LNCaP clone FGC (cell line): ENCODE measurements at regions not wholly inside any gene's neighbourhood (a gene's known extent, or its start where the extent isn't known, plus 50 kb on each side); places are given as distances from the start of the nearest gene placed in this dataset.
"Not testable (repeated sequence)": the region's sequence is repeated elsewhere in the genome, so short reads cannot be mapped to it uniquely, and the experiment has no call there.

Experiments
- DNase-seq: peaks from one replicate; pipeline ENCODE4 v3.0.0-alpha.2; 2011; ENCODE audit warnings: low read depth
- H3K4me3 ChIP-seq: 2 replicates; pipeline ENCODE4 v1.5.1; 2011; ENCODE audit warnings: mild to moderate bottlenecking, low read depth, low read length, control low read depth
- TF ChIP-seq, protein P1 (sequence below): IDR thresholded peaks from 2 replicates; pipeline ENCODE4 v1.5.1; 2012; ENCODE audit warnings: mild to moderate bottlenecking; ENCODE audit not compliant: control insufficient read depth, insufficient read depth; ENCODE audit errors: extremely low read depth

- H3K4me3 ChIP-seq, result no peak overlapping the region
- TF ChIP-seq, protein P1, sequence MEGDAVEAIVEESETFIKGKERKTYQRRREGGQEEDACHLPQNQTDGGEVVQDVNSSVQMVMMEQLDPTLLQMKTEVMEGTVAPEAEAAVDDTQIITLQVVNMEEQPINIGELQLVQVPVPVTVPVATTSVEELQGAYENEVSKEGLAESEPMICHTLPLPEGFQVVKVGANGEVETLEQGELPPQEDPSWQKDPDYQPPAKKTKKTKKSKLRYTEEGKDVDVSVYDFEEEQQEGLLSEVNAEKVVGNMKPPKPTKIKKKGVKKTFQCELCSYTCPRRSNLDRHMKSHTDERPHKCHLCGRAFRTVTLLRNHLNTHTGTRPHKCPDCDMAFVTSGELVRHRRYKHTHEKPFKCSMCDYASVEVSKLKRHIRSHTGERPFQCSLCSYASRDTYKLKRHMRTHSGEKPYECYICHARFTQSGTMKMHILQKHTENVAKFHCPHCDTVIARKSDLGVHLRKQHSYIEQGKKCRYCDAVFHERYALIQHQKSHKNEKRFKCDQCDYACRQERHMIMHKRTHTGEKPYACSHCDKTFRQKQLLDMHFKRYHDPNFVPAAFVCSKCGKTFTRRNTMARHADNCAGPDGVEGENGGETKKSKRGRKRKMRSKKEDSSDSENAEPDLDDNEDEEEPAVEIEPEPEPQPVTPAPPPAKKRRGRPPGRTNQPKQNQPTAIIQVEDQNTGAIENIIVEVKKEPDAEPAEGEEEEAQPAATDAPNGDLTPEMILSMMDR, result no peak
- no peak for DNase-seq
These were observed 322.9 kb upstream of the NRP1 start for GRCh38 chr10:33657154-33657908.

DNA sequence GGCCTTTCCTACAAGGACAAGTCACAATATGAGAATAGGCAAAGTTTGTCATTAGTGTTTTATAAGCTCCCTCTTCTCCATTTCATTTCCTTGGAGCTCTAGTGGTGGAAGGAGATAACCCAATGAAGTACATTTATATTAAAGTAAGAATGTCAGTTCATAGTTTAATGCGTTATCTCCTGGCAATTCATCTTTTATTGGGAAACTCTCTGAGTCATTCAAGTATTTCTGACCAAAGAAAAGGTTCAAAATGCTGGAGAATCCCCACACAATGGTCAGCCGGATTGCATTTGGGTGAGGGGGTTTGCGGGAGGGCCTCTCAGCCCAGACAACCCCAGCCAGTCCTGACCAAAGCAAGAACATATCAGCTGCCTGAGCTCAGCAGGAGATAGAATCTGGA, 321.5 kb upstream of the NRP1 start:
- H3K4me3 ChIP-seq, result no peak overlapping the region
- TF ChIP-seq, protein P1, result no peak
- no peak for DNase-seq

DNA sequence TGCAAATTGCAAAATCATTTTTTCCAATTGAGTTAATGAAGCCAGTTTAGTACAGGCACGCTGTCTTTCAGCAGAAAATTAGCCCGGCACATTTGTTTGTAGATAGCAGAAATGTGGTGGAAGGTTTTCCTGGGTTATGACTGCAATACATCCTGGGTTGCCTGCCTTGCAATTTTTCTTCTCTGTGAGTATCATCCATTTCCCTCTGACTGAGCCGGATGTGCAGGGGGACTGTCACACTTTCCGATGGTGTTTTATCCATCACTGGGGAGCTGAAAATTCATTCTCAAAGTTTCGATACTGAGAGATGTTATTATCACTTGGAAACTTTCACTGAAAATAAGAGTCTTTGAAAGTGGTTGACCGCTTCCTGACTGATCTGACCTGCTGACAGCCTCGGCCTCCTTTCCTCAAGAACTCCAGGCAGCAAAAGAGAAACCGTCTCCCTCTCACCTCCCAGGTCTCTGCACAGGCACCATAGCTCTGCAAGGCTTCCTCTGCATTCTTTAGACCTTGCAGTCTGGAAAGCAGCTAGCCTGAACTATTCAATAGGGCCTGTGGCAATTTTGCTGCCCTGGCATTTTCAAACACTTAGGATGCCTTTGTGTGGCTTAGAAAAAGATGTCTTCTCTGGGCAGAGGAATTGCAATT, 320.8 kb upstream of the NRP1 start:
- no peak overlapping the region for H3K4me3 ChIP-seq
- no peak for DNase-seq
- TF ChIP-seq, protein P1, result no peak

- DNase-seq, result no peak
- TF ChIP-seq, protein P1, result no peak
- no peak overlapping the region for H3K4me3 ChIP-seq
These were observed 319.3 kb upstream of the NRP1 start for GRCh38 chr10:33653584-33654367.

DNA sequence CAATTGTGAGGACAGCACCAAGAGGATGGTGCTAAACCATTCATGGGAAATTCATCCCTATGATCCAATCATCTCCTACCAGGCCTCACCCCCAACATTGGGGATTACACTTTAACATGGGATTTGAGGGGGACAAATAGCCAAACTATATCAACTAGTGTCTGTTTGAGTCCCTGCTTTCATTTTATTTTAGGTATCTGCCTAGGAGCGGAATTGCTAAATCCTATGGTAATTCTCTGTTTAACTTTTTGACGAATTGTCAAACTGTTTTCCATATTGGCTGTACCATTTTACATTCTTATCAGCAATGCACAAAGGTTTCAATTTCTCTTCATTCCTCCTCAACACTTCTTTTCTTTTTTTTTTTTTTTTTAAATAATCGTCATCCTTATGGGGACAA, 318.4 kb upstream of the NRP1 start:
- TF ChIP-seq, protein P1, result no peak
- no peak overlapping the region for H3K4me3 ChIP-seq
- no peak for DNase-seq

- not testable (repeated sequence) for DNase-seq, H3K4me3 ChIP-seq
These were observed 315.7 kb upstream of the NRP1 start for GRCh38 chr10:33650131-33650530.

DNA sequence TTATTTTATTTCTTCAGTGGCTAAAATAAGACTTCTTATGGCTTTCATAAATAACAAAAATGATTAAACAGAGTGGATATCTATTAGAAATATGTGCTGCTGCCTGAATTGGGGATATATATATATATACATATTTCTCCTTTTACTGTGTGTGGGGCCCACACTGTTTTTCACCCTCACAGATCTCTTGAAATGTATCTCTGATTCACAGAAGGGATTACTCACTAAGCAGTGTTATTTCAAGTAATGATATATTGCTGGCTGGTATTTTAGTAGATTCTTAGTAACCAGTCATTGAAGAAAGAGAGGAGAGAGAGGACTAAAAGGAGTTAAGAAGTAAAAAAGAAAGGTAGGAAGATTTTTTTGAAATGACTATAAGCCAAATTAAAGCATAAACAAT, 308.6 kb upstream of the NRP1 start:
- DNase-seq, result no peak

More for the DNA sequence above, 308.6 kb upstream of the NRP1 start:
- no peak overlapping the region for H3K4me3 ChIP-seq
- TF ChIP-seq, protein P1, result no peak
